Myocyte (in vitro differentiated cells): ENCODE measurements at regions not wholly inside any gene's neighbourhood (a gene's known extent, or its start where the extent isn't known, plus 50 kb on each side); places are given as distances from the start of the nearest gene placed in this dataset.
"Not testable (repeated sequence)": the region's sequence is repeated elsewhere in the genome, so short reads cannot be mapped to it uniquely, and the experiment has no call there.

Source experiments
- DNase-seq: peaks from one replicate; pipeline ENCODE4 v3.0.0-alpha.2; 2012; ENCODE audit warnings: low read depth

DNA sequence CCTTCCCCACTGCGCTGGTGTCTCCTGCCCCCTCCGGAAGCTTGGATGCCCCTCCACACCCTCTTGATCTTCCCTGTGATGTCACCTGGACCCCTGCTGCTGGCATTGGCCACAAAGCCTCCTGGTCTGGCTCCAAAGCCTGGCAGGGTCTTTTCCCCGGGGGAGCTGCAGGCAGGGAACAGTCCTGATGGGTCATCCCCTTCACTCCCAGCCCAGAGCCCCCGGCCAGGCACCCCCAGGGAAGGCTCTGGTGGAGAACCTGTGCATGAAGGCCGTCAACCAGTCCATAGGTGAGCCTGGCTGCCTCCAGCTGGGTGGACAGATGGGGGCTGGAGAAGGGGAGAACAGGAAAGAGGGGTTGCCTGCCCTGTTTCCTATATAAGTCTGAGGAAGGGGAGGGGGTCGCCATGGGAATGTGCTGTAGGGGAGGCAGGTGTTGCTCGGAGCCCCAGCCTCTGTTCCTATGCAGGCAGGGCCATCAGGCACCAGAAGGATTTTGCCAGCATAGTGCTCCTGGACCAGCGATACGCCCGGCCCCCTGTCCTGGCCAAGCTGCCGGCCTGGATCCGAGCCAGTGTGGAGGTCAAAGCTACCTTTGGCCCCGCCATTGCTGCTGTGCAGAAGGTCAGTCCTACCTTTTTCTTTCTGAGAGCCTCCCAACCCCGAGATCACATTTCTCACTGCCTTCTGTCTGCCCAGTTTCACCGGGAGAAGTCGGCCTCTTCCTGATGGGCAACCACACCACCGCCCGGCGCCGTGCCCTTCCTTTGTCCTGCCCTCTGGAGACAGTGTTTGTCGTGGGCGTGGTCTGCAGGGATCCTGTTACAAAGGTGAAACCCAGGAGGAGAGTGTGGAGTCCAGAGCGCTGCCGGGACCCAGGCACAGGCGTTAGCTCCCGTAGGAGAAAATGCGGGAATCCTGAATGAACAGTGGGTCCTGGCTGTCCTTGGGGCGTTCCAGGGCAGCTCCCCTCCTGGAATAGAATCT, 104.5 kb upstream of the PZP start:
- DNase-seq = not testable (repeated sequence)

DNA sequence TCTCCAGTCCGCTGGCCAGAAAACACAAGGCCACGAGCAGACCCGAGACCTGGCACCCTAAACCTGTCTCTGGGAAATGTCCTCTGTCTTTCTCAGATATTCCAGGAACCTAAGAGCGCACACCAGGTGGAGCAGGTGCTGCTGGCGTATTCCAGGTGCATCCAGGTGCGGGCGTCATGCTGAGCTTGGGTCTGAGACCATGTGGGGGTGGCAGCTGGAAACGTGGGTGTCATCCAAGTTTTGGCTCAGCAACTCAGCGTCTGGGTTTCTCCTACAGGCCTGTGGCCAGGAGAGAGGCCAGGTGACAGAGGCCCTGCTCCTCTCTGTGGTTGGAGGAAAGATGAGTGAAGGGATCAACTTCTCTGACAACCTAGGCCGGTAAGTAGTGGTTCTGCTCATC, 103.3 kb upstream of the PZP start:
- DNase-seq = not testable (repeated sequence)

DNA sequence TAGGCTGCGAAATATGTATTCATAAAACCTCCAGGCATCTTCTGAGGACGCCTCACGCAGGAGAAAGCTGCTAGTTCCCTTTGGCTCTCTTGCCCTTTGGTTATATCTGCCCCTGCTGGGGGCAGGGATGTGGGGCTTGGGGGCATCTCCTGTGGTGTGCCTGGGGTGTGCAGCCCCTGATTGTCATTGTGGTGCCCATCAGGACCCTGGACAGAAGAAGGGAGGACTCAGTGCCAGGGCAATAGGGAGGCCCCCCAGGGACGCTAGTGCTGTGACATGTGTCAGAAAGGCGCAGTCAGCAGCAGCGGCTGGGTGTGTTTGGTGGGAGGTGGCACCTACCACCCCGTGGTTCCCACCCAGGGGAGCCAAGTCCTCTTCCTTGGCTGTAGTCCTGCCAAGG, 102.5 kb upstream of the PZP start:
- DNase-seq = not testable (repeated sequence)

DNA sequence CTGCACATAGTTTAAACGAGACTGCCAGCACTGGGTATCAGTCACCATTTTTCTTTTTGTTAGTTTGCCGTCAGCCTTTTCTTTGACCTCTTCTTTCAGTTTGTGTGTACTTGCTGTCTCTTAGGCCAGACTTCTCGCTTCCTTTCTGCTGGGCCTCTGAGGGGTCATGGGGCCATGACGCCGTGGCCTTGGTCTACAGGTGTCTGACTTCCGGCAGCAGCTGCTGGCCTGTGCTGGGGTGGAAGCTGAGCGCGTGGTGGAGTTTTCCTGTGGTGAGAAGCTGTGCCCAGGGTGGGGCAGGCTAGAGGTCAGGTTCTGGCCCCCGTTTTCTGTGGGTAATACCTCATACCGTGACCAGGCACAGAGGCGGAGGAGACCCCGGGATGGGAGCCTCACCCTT, 101.6 kb upstream of the PZP start:
- not testable (repeated sequence) for DNase-seq

DNA sequence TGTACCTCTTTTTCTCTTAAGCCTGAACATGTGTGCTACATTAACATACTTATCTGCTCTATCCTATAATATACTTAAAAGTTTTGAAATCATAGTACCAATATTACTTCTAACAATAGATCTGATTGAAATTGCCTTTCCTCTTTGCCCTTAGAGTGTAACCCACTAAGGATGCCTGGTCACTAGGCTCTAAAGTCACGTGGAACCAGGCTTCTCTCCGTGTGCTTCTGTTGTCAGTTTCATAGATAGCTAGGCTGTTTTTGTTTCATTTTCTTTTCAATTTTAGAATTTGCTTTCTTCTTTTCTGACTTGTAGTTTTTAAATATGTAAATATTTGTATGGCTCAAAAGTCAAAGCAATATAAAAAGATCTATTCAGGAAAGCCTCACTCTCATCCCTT, 100.5 kb upstream of the PZP start:
- not testable (repeated sequence) for DNase-seq

DNA sequence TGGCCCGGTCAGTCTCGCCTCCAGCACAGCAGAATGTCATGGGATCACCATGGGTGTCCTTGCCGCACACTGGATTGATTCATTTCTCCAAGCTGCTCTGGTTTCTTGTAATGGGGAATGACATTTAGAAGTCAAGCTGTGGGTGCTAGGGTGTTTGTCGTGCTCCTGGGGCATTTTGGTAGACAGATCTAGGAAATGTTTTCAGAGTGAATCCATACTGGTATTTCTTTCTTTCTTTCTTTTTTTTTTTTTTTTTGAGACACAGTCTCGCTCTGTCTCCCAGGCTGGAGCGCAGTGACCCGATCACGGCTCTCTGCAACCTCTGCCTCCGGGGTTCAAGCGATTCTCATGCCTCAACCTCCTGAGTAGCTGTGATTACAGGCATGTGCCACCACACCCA, 100.0 kb upstream of the PZP start:
- not testable (repeated sequence) for DNase-seq

GRCh38 chr12:9307255-9307654, 99.1 kb upstream of the PZP start:
- DNase-seq = not testable (repeated sequence)

GRCh38 chr12:9306004-9306403, 97.8 kb upstream of the PZP start:
- DNase-seq = not testable (repeated sequence)

GRCh38 chr12:9304540-9304939, 96.3 kb upstream of the PZP start:
- not testable (repeated sequence) for DNase-seq

DNA sequence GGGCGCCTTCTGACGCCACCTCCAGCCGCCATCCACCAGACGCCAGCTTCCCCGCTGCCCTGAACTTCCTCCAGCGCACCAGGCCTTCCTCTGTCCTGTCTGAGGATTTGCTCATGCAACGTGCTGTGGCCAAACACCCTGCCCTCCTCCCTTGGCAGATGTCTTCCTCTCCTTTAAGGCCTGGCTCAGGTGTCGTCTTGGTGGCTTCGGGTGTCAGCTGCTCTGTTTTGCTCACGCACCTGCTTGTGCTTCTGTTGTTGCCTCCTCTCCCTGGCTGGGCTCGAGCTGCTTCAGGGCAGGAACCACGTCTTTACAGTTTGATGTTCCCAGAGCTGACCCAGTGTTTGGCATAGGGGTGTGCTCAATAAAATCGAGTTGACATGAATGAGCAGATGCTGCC, 87.7 kb upstream of the PZP start:
- DNase-seq = not testable (repeated sequence)

GRCh38 chr12:9294072-9294620, 86.0 kb upstream of the PZP start:
- DNase-seq = not testable (repeated sequence)

DNA sequence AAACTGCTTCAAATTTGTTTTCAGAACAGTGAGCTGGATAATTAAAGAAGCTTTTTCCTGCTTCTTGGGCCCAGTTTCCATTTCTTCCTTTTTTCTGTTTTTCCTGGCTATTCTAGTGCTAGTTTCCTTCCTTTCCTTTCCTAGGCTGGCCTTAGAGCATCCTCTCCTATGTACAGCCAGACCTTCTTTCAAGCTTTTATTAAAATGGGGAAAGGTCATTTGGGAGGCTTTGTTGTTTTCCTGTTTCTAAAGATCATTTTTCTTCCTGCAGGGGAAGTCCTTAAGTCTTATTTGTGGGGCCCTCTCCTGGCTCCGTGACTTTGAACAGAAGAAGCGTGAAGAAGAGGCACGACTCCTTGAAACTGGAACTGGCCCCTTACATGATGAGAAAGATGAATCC, 85.2 kb upstream of the PZP start:
- DNase-seq = not testable (repeated sequence)

DNA sequence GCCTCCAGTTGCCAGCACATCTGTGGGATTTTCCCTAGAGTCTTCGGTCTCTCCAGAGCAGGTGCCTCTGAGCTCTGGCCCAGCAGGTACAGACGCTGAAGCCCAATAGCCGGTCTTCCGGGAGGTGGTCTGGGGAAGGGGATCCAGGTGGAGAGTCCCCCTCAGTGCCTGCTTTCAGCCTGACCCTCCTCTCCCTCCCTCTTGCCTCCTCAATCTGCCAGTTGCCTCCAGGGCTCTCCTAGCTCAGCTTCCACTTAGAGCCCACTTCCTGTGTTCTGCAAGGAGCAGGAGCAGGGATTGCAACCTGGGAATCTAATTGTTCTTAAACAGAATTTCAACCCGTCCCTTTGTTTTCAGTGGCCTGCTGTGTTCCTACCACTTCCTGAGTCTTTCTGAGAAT, 81.8 kb upstream of the PZP start:
- DNase-seq = not testable (repeated sequence)

GRCh38 chr12:9284724-9285123, 76.5 kb upstream of the PZP start:
- not testable (repeated sequence) for DNase-seq

GRCh38 chr12:9284197-9284596, 76.0 kb upstream of the PZP start:
- DNase-seq = not testable (repeated sequence)

GRCh38 chr12:9283346-9284095, 75.3 kb upstream of the PZP start:
- DNase-seq = peak; percentile 58

- no peak for DNase-seq
These were observed 68.8 kb upstream of the PZP start for GRCh38 chr12:9276990-9277389.

GRCh38 chr12:9273276-9273675, 65.1 kb upstream of the PZP start:
- DNase-seq = no peak

DNA sequence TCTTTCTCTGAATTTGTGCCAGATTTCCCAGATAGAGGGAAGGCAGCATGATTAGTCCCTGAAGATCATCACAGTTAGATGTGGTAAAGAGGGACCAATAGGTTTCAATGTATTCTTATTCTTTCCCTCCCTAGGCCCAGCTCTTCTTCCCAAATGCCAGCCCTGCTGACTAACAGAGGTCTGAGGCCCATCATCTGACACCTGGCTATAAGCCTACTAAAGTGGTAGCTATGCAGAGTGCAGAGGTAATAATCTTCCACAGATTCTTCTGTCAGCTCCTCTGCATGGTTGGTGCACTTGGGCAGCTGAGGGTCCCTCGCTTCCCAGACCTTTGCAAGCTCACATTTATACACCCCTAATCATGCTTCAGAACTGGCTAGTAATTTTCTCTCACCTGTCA, 63.7 kb upstream of the PZP start:
- DNase-seq = no peak

GRCh38 chr12:9264546-9264945, 56.4 kb upstream of the PZP start:
- DNase-seq = no peak

DNA sequence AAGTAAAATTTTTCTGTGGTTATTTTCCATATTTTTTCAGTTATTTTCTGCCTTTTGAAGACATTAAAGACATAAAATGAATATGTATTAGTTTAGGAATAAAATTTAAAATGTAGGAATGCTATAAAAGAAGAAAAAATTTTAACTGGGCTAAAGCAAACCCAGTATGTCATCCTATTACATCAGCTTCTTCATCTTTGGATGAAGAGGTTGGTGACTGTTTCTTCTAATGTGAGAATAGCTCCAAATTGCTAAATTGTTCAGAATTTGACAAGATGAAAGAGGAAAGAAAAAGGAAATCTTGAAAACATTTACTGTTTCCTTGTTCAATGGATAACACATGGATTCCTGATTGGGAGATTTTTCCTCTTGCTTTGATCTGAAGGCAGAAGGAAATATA, 52.7 kb upstream of the PZP start:
- no peak for DNase-seq

DNA sequence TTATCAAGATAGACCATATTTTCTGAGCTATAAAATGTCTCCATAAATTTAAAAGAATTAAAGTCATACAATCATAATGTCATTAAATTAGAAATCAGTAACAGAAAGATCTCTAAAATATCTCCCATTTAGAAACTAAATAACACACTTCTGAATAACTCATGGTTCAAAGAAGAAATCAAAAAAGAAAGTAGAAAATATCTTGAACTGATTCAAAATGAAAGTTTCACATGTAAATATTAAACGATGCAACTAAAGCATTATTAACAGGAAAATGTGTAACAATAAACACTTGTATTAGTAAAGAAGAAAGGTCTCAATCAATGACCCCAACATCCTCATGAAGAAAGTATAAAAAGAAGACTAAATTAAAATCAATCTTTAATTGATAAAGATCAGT, 50.5 kb upstream of the PZP start:
- no peak for DNase-seq
